H1 (cell line): ENCODE measurements at regions not wholly inside any gene's neighbourhood (a gene's known extent, or its start where the extent isn't known, plus 50 kb on each side); places are given as distances from the start of the nearest gene placed in this dataset.

ENCODE experiments used
- CBX8 ChIP-seq: fragments of 300-800, 300-1000 bp; sonication (generic); IDR thresholded peaks from 2 replicates; pipeline ENCODE4 v1.7.1; 2016; ENCODE audit warnings: low read depth, low read length, borderline replicate concordance
- CHD7 ChIP-seq: fragments of 300-600 bp; sonication (generic); IDR thresholded peaks from 2 replicates; pipeline ENCODE4 v1.7.1; 2012; ENCODE audit warnings: low read length, moderate library complexity, mild to moderate bottlenecking, inconsistent platforms; ENCODE audit not compliant: insufficient replicate concordance
- RXRA ChIP-seq: IDR thresholded peaks from 2 replicates; pipeline ENCODE4 v1.6.1; 2011; ENCODE audit warnings: low read depth, mild to moderate bottlenecking, low read length, moderate library complexity; ENCODE audit not compliant: insufficient read depth

- TF ChIP-seq CHD7: no peak
- no peak for TF ChIP-seq RXRA
- TF ChIP-seq CBX8: no peak
These were observed 372.4 kb upstream of the SLC7A11 start (continued) for GRCh38 chr4:138614398-138615142.
